K562 (cell line): ENCODE measurements at regions not wholly inside any gene's neighbourhood (a gene's known extent, or its start where the extent isn't known, plus 50 kb on each side); places are given as distances from the start of the nearest gene placed in this dataset.

Source experiments
- ATAC-seq: fragments of 200-7000 bp; cut with Tn5 transposase; 3 replicates; pipeline ENCODE4 v1.9.1; 2020; ENCODE audit warnings: moderate library complexity
- BruUV-seq: library from RNA; stranded (reverse); fragments of 400-500 nt; replicated peaks from 2 replicates; lab custom pipeline; 2021; lab: Mats Ljungman, UMichigan
- CTCF ChIA-PET: fragments of 300-600 bp; formaldehyde crosslinking; extraction: SDS; loops from one replicate; lab custom pipeline; 2021; ENCODE audit warnings: low intra/inter-chr PET ratio; lab: Yijun Ruan, JAX
- POLR2A ChIA-PET: fragments of 300-600, 350-650 bp; sonication (Branson Sonifier 250); formaldehyde crosslinking; extraction: SDS; loops from one replicate; lab custom pipeline; 2021; ENCODE audit warnings: antibody characterized with exemption, inconsistent platforms; lab: Yijun Ruan, JAX
- DNase-seq, 4 experiments: peaks; one replicate each; pipeline versions ENCODE4 v3.0.0 to v3.0.0-alpha.2; 2011 to 2018; ENCODE audit warnings: low spot score in 3 of 4, mixed read lengths in 3 of 4; ENCODE audit errors: extremely low read depth in 1 of 4
- FAIRE-seq: peaks from 2 replicates; lab custom pipeline; 2011; peaks lifted over from hg19 to GRCh38; lab: Jason Lieb, UNC
- H2AFZ ChIP-seq: 2 replicates; pipeline ENCODE4 v1.6.0; 2011; ENCODE audit warnings: low read depth, low read length, control low read depth, inconsistent platforms
- H3K27ac ChIP-seq: fragments of 200-600 bp; 3 replicates; pipeline ENCODE4 v1.8.0; 2011; ENCODE audit warnings: low read depth, mild to moderate bottlenecking, control low read depth, inconsistent platforms, low read length, moderate library complexity, mixed read lengths; ENCODE audit errors: extremely low read depth
- H3K27me3 ChIP-seq, 2 experiments: fragments of 300-600 bp in 1 of 2; 2 replicates in 1 of 2; 3 replicates in 1 of 2; pipeline versions ENCODE4 v1.6.0 to v1.8.0; 2011; ENCODE audit warnings: inconsistent platforms in 2 of 2, low read length in 2 of 2, mild to moderate bottlenecking in 1 of 2, mixed read lengths in 1 of 2, moderate library complexity in 1 of 2; ENCODE audit not compliant: control insufficient read depth in 2 of 2, insufficient read depth in 2 of 2
- H3K36me3 ChIP-seq: fragments of 300-600 bp; 3 replicates; pipeline ENCODE4 v1.8.0; 2011; ENCODE audit warnings: mild to moderate bottlenecking, low read length, inconsistent platforms; ENCODE audit not compliant: control insufficient read depth, insufficient read depth
- H3K4me1 ChIP-seq, 2 experiments: fragments of 200-600 bp in 1 of 2; replicated peaks in 1 of 2; 2 replicates in 1 of 2; 3 replicates in 1 of 2; pipeline versions ENCODE4 v1.5.1 to v1.8.0; 2011; ENCODE audit warnings: inconsistent platforms in 2 of 2, low read length in 2 of 2, mild to moderate bottlenecking in 1 of 2, mixed read lengths in 1 of 2, moderate library complexity in 1 of 2; ENCODE audit not compliant: control insufficient read depth in 2 of 2, insufficient read depth in 2 of 2
- H3K4me2 ChIP-seq: 2 replicates; pipeline ENCODE4 v1.6.1; 2011; ENCODE audit warnings: low read length, control low read depth, inconsistent platforms, mixed read lengths; ENCODE audit not compliant: insufficient read depth
- H3K4me3 ChIP-seq: fragments of 200-600 bp; sonication (generic), shearing (Covaris generic); 2 replicates; pipeline ENCODE4 v1.5.1; 2016; ENCODE audit warnings: control low read depth, inconsistent platforms
- H3K79me2 ChIP-seq: fragments of 200-600 bp; 3 replicates; pipeline ENCODE4 v1.8.0; 2011; ENCODE audit warnings: low read length, inconsistent platforms; ENCODE audit not compliant: control insufficient read depth, insufficient read depth
- H3K9ac ChIP-seq, 2 experiments: 2 replicates each; pipeline versions ENCODE4 v1.6.0 to v1.6.1; 2011; ENCODE audit warnings: low read depth in 2 of 2, low read length in 2 of 2, control low read depth in 1 of 2, inconsistent platforms in 1 of 2, mild to moderate bottlenecking in 1 of 2, mixed read lengths in 1 of 2; ENCODE audit not compliant: insufficient read depth in 1 of 2
- H3K9me1 ChIP-seq: one replicate; pipeline ENCODE4 v1.6.0; 2011; ENCODE audit warnings: inconsistent platforms, mild to moderate bottlenecking, low read length, moderate library complexity; ENCODE audit not compliant: control insufficient read depth, insufficient read depth
- H3K9me3 ChIP-seq: replicated peaks from 2 replicates; pipeline ENCODE4 v1.5.1; 2011; ENCODE audit warnings: low read depth, low read length, inconsistent platforms; ENCODE audit not compliant: control insufficient read depth, insufficient read depth
- H4K20me1 ChIP-seq: replicated peaks from 2 replicates; pipeline ENCODE4 v1.6.1; 2011; ENCODE audit warnings: low read length, inconsistent platforms, mixed read lengths; ENCODE audit not compliant: control insufficient read depth, insufficient read depth
- C11orf30 ChIP-seq: fragments of 450-650 bp; IDR thresholded peaks from 2 replicates; pipeline ENCODE4 v1.6.1; 2016; ENCODE audit warnings: low read depth, mild to moderate bottlenecking
- ELF1 ChIP-seq: fragments of 200-800 bp; sonication (Bioruptor generic); IDR thresholded peaks from 2 replicates; pipeline ENCODE4 v1.6.1; 2016; ENCODE audit warnings: missing genetic modification characterization, missing compliant biosample characterization
- ELK1 ChIP-seq: sonication (generic); formaldehyde crosslinking; IDR thresholded peaks from 2 replicates; pipeline ENCODE4 v1.8.1; 2022; ENCODE audit warnings: missing genetic modification reagents
- EP300 ChIP-seq: IDR thresholded peaks from 2 replicates; pipeline ENCODE4 v1.6.1; 2012; ENCODE audit warnings: low read length, improper control_type of control experiment
- ID3 ChIP-seq, 2 experiments: fragments of 250-450 bp in 1 of 2; fragments of 450-650 bp in 1 of 2; sonication (Bioruptor Pico) in 1 of 2; IDR thresholded peaks; 2 replicates each; pipeline versions ENCODE4 v1.6.1 to v1.8.0; 2016 to 2021; ENCODE audit warnings: mild to moderate bottlenecking in 2 of 2, moderate library complexity in 2 of 2, missing compliant biosample characterization in 1 of 2, missing genetic modification characterization in 1 of 2
- KAT7 ChIP-seq: sonication (generic); formaldehyde crosslinking; IDR thresholded peaks from 2 replicates; pipeline ENCODE4 v1.8.0; 2022; ENCODE audit warnings: missing genetic modification reagents, mild to moderate bottlenecking, borderline replicate concordance
- MTF1 ChIP-seq: fragments of 250-450 bp; sonication (Bioruptor Pico); IDR thresholded peaks from 2 replicates; pipeline ENCODE4 v1.9.0; 2021; ENCODE audit warnings: moderate library complexity, mild to moderate bottlenecking, inconsistent platforms, borderline replicate concordance
- NCOA4 ChIP-seq: fragments of 450-650 bp; IDR thresholded peaks from 2 replicates; pipeline ENCODE4 v1.6.1; 2018; ENCODE audit warnings: mild to moderate bottlenecking; ENCODE audit not compliant: partially characterized antibody
- NFIC ChIP-seq: fragments of 450-650 bp; IDR thresholded peaks from 2 replicates; pipeline ENCODE4 v1.6.1; 2017; ENCODE audit warnings: mild to moderate bottlenecking, inconsistent platforms
- PCBP2 ChIP-seq: fragments of 200-400 bp; formaldehyde crosslinking; IDR thresholded peaks from 2 replicates; pipeline ENCODE4 v1.6.1; 2018; ENCODE audit warnings: low read length, low read depth, mild to moderate bottlenecking, moderate library complexity; ENCODE audit not compliant: poor library complexity, severe bottlenecking
- SMAD4 ChIP-seq: fragments of 250-450 bp; sonication (Bioruptor Pico); conservative IDR thresholded peaks from 2 replicates; pipeline ENCODE4 v1.8.0; 2021; ENCODE audit warnings: inconsistent platforms, mild to moderate bottlenecking, moderate library complexity
- TFAM ChIP-seq: fragments of 250-450 bp; sonication (Bioruptor Pico); conservative IDR thresholded peaks from 2 replicates; pipeline ENCODE4 v1.5.0; 2021; ENCODE audit warnings: mild to moderate bottlenecking, moderate library complexity
- USF2 ChIP-seq: sonication (generic); formaldehyde crosslinking; IDR thresholded peaks from 2 replicates; pipeline ENCODE4 v1.5.0; 2020; ENCODE audit warnings: missing genetic modification reagents
- ZBTB49 ChIP-seq: sonication (generic); formaldehyde crosslinking; IDR thresholded peaks from 2 replicates; pipeline ENCODE4 v1.8.0; 2022; ENCODE audit warnings: missing genetic modification reagents, mild to moderate bottlenecking, borderline replicate concordance
- ZNF518B ChIP-seq: fragments of 250-450 bp; sonication (Bioruptor Pico); IDR thresholded peaks from 2 replicates; pipeline ENCODE4 v1.5.0; 2021; ENCODE audit warnings: mild to moderate bottlenecking, moderate library complexity
- WGBS: fragments of 100-300 bp; shearing (Covaris generic); methylation state at CpG from one replicate; pipeline ENCODE4 v1.1.6; 2016; ENCODE audit warnings: low coverage, mixed read lengths; ENCODE audit not compliant: insufficient coverage; ENCODE audit errors: missing lambda C conversion rate; 5-methylcytosine and 5-hydroxymethylcytosine counted together
- in situ Hi-C: fragments of 300-500 bp; cut with MboI; formaldehyde crosslinking; loops from 4 replicates; pipeline ENCODE4 v1.15.0; 2018; ENCODE audit warnings: inconsistent platforms, mixed read lengths
- intact Hi-C: fragments of 100-400 bp; cut with micrococcal nuclease; formaldehyde crosslinking; loops from 2 replicates; pipeline ENCODE4 v1.14.2; 2022

- BruUV-seq = no TSS peak
- WGBS = 0% methylated on average over 4 of the region's 4 CpGs
- no peaks in the 10 kb centered on the region for H3K79me2 ChIP-seq
- H3K36me3 ChIP-seq = no peaks in the 10 kb centered on the region
- H2AFZ ChIP-seq = no peak overlapping the region
- no peaks in the 10 kb centered on the region for H3K27me3 ChIP-seq
- no peaks in the 10 kb centered on the region for H3K9me1 ChIP-seq
- no peak overlapping the region for H3K27ac ChIP-seq
- in situ Hi-C loops = no loop called here
- ChIA-PET POLR2A (no interaction called here), CTCF (no interaction called here)
- H3K9ac ChIP-seq = no peak overlapping the region
- FAIRE-seq = no peak
- no peaks in the 10 kb centered on the region for H3K9me3 ChIP-seq
- no peak overlapping the region for H3K4me3 ChIP-seq
- intact Hi-C loops = no loop called here
- no peak for ATAC-seq
- DNase-seq = no peak
- H3K4me1 ChIP-seq = no peaks in the 10 kb centered on the region
- no peak overlapping the region for H3K4me2 ChIP-seq
- no peaks in the 10 kb centered on the region for H4K20me1 ChIP-seq
- TF ChIP-seq USF2 (no peak), MTF1 (no peak), PCBP2 (no peak), TFAM (CRISPR knock-in tag) (no peak), C11orf30 (no peak), ELF1 (tag) (no peak), KAT7 (CRISPR knock-in tag) (no peak), ELK1 (no peak), ID3 (CRISPR knock-in tag; IDR thresholded peaks at IDR 0.05) (no peak), ID3 (tag; IDR thresholded peaks at IDR 0.05) (no peak), SMAD4 (CRISPR knock-in tag) (no peak), ZBTB49 (CRISPR knock-in tag) (no peak), NFIC (no peak), EP300 (no peak), ZNF518B (no peak), NCOA4 (no peak)
These were observed 1167.6 kb downstream of the CDH12 start for GRCh38 chr5:21685522-21685921.
